ENCODE measurements at regions not wholly inside any gene's neighbourhood (a gene's known extent, or its start where the extent isn't known, plus 50 kb on each side); places are given as distances from the start of the nearest gene placed in this dataset.
A peak's percentile ranks its signal among the peaks of the same experiment; 100 is the strongest.

GRCh38 chr14:89629383-89629782 lies 212.3 kb upstream of the FOXN3 start:
- no peak for DNase-seq (ENCODE audit: low spot score)

GRCh38 chr14:89628521-89628920 lies 211.5 kb upstream of the FOXN3 start:
- no peak for DNase-seq (ENCODE audit: low spot score)

GRCh38 chr14:89626233-89626806 lies 209.3 kb upstream of the FOXN3 start:
- no peak for DNase-seq (ENCODE audit: low spot score)

GRCh38 chr14:89625731-89626232 lies 208.7 kb upstream of the FOXN3 start:
- DNase-seq (ENCODE audit: low spot score) = no peak

GRCh38 chr14:89625244-89625713 lies 208.2 kb upstream of the FOXN3 start:
- no peak for DNase-seq (ENCODE audit: low spot score)

- DNase-seq (ENCODE audit: low spot score) = no peak
Observed at GRCh38 chr14:89624500-89625156, 207.6 kb upstream of the FOXN3 start.

GRCh38 chr14:89621791-89622638 lies 205.0 kb upstream of the FOXN3 start:
- no peak for DNase-seq (ENCODE audit: low spot score)

- DNase-seq (ENCODE audit: low spot score) = no peak
Observed at GRCh38 chr14:89621009-89621421, 204.0 kb upstream of the FOXN3 start.

GRCh38 chr14:89620436-89620835 lies 203.4 kb upstream of the FOXN3 start:
- no peak for DNase-seq (ENCODE audit: low spot score)

- no peak for DNase-seq (ENCODE audit: low spot score)
Observed at GRCh38 chr14:89619596-89619995, 202.6 kb upstream of the FOXN3 start.

- peak; percentile 60 for DNase-seq (ENCODE audit: low spot score)
Observed at GRCh38 chr14:89618811-89619551, 201.9 kb upstream of the FOXN3 start.

GRCh38 chr14:89618330-89618708 lies 201.3 kb upstream of the FOXN3 start:
- no peak for DNase-seq (ENCODE audit: low spot score)

- peak; percentile 83 for DNase-seq (ENCODE audit: low spot score)
Observed at GRCh38 chr14:89617481-89618329, 200.7 kb upstream of the FOXN3 start.

- peak; percentile 48 for DNase-seq (ENCODE audit: low spot score)
Observed at GRCh38 chr14:89616852-89617341, 199.9 kb upstream of the FOXN3 start.

GRCh38 chr14:89616425-89616824 lies 199.4 kb upstream of the FOXN3 start:
- no peak for DNase-seq (ENCODE audit: low spot score)

- peak; percentile 33 for DNase-seq (ENCODE audit: low spot score)
Observed at GRCh38 chr14:89615421-89615820, 198.4 kb upstream of the FOXN3 start.

GRCh38 chr14:89614009-89614691 lies 197.1 kb upstream of the FOXN3 start:
- no peak for DNase-seq (ENCODE audit: low spot score)

- DNase-seq (ENCODE audit: low spot score) = no peak
Observed at GRCh38 chr14:89613260-89614008, 196.4 kb upstream of the FOXN3 start.

- no peak for DNase-seq (ENCODE audit: low spot score)
Observed at GRCh38 chr14:89609500-89610100, 192.6 kb upstream of the FOXN3 start.

All from cerebellar cortex (tissue), 1 donor.